ENCODE measurements at regions not wholly inside any gene's neighbourhood (a gene's known extent, or its start where the extent isn't known, plus 50 kb on each side); places are given as distances from the start of the nearest gene placed in this dataset.

GRCh38 chr4:107314156-107314555 lies 278.0 kb upstream of the DKK2 start:
- H3K4me1 ChIP-seq (ENCODE audit: control insufficient read depth, insufficient read depth, low read length), result peaks cover 9% of the 10 kb centered on the region
- H3K36me3 ChIP-seq (ENCODE audit: control insufficient read depth, insufficient read depth, low read length, severe bottlenecking), result no peaks in the 10 kb centered on the region

GRCh38 chr4:107312366-107312765 lies 276.3 kb upstream of the DKK2 start:
- no peaks in the 10 kb centered on the region for H3K9me3 ChIP-seq (ENCODE audit: control insufficient read depth, low read length)
- no peak overlapping the region for H3K4me3 ChIP-seq (ENCODE audit: low read length)
- H3K4me1 ChIP-seq (ENCODE audit: control insufficient read depth, insufficient read depth, low read length), result peaks cover under 1% of the 10 kb centered on the region
- H3K9ac ChIP-seq (ENCODE audit: low read length), result no peak overlapping the region
- peak; percentile 41 for DNase-seq (ENCODE audit: low read depth)
- H3K27me3 ChIP-seq (replicated peaks; ENCODE audit: control insufficient read depth, insufficient read depth, low read length), result no peaks in the 10 kb centered on the region
- no peaks in the 10 kb centered on the region for H3K36me3 ChIP-seq (ENCODE audit: control insufficient read depth, insufficient read depth, low read length, severe bottlenecking)

More at GRCh38 chr4:107314156-107314555, 278.0 kb upstream of the DKK2 start:
- DNase-seq (ENCODE audit: low read depth), result no peak
- H3K4me3 ChIP-seq (ENCODE audit: low read length), result no peak overlapping the region
- H3K9ac ChIP-seq (ENCODE audit: low read length), result no peak overlapping the region
- no peaks in the 10 kb centered on the region for H3K27me3 ChIP-seq (replicated peaks; ENCODE audit: control insufficient read depth, insufficient read depth, low read length)
- H3K9me3 ChIP-seq (ENCODE audit: control insufficient read depth, low read length), result no peaks in the 10 kb centered on the region

- no peak overlapping the region for H3K4me3 ChIP-seq (ENCODE audit: low read length)
- H3K9me3 ChIP-seq (ENCODE audit: control insufficient read depth, low read length), result no peaks in the 10 kb centered on the region
- no peaks in the 10 kb centered on the region for H3K27me3 ChIP-seq (replicated peaks; ENCODE audit: control insufficient read depth, insufficient read depth, low read length)
- no peak for DNase-seq (ENCODE audit: low read depth)
- no peaks in the 10 kb centered on the region for H3K4me1 ChIP-seq (ENCODE audit: control insufficient read depth, insufficient read depth, low read length)
- H3K36me3 ChIP-seq (ENCODE audit: control insufficient read depth, insufficient read depth, low read length, severe bottlenecking), result no peaks in the 10 kb centered on the region
- H3K9ac ChIP-seq (ENCODE audit: low read length), result no peak overlapping the region
Observed at GRCh38 chr4:107304699-107305286, 268.7 kb upstream of the DKK2 start.

- Histone ChIP-seq H3K27me3 (replicated peaks; ENCODE audit: control insufficient read depth, insufficient read depth, low read length) (no peaks in the 10 kb centered on the region), H3K9ac (ENCODE audit: low read length) (no peak overlapping the region), H3K4me1 (ENCODE audit: control insufficient read depth, insufficient read depth, low read length) (no peaks in the 10 kb centered on the region), H3K36me3 (ENCODE audit: control insufficient read depth, insufficient read depth, low read length, severe bottlenecking) (no peaks in the 10 kb centered on the region), H3K4me3 (ENCODE audit: low read length) (no peak overlapping the region), H3K9me3 (ENCODE audit: control insufficient read depth, low read length) (peaks cover 8% of the 10 kb centered on the region)
- DNase-seq (ENCODE audit: low read depth), result no peak
Observed at GRCh38 chr4:107299646-107300045, 263.5 kb upstream of the DKK2 start.

GRCh38 chr4:107292979-107293378 lies 256.9 kb upstream of the DKK2 start:
- Histone ChIP-seq H3K4me3 (ENCODE audit: low read length) (no peak overlapping the region), H3K9ac (ENCODE audit: low read length) (no peak overlapping the region), H3K4me1 (ENCODE audit: control insufficient read depth, insufficient read depth, low read length) (no peaks in the 10 kb centered on the region), H3K36me3 (ENCODE audit: control insufficient read depth, insufficient read depth, low read length, severe bottlenecking) (no peaks in the 10 kb centered on the region), H3K9me3 (ENCODE audit: control insufficient read depth, low read length) (peaks cover 8% of the 10 kb centered on the region), H3K27me3 (replicated peaks; ENCODE audit: control insufficient read depth, insufficient read depth, low read length) (no peaks in the 10 kb centered on the region)
- no peak for DNase-seq (ENCODE audit: low read depth)

- Histone ChIP-seq H3K36me3 (ENCODE audit: control insufficient read depth, insufficient read depth, low read length, severe bottlenecking) (no peaks in the 10 kb centered on the region), H3K9ac (ENCODE audit: low read length) (no peak overlapping the region), H3K9me3 (ENCODE audit: control insufficient read depth, low read length) (no peaks in the 10 kb centered on the region), H3K4me3 (ENCODE audit: low read length) (no peak overlapping the region), H3K27me3 (replicated peaks; ENCODE audit: control insufficient read depth, insufficient read depth, low read length) (no peaks in the 10 kb centered on the region), H3K4me1 (ENCODE audit: control insufficient read depth, insufficient read depth, low read length) (peaks cover 17% of the 10 kb centered on the region)
- peak; percentile 93 for DNase-seq (ENCODE audit: low read depth)
Observed at GRCh38 chr4:107283587-107284559, 247.8 kb upstream of the DKK2 start.

- H3K36me3 ChIP-seq (ENCODE audit: control insufficient read depth, insufficient read depth, low read length, severe bottlenecking), result no peaks in the 10 kb centered on the region
- H3K27me3 ChIP-seq (replicated peaks; ENCODE audit: control insufficient read depth, insufficient read depth, low read length), result no peaks in the 10 kb centered on the region
- no peaks in the 10 kb centered on the region for H3K9me3 ChIP-seq (ENCODE audit: control insufficient read depth, low read length)
- DNase-seq (ENCODE audit: low read depth), result peak; percentile 75
- no peak overlapping the region for H3K9ac ChIP-seq (ENCODE audit: low read length)
- no peak overlapping the region for H3K4me3 ChIP-seq (ENCODE audit: low read length)
- H3K4me1 ChIP-seq (ENCODE audit: control insufficient read depth, insufficient read depth, low read length), result peaks cover 17% of the 10 kb centered on the region
Observed at GRCh38 chr4:107279733-107280132, 243.6 kb upstream of the DKK2 start.

- Histone ChIP-seq H3K9me3 (ENCODE audit: control insufficient read depth, low read length) (no peaks in the 10 kb centered on the region), H3K4me1 (ENCODE audit: control insufficient read depth, insufficient read depth, low read length) (peaks cover 15% of the 10 kb centered on the region), H3K27me3 (replicated peaks; ENCODE audit: control insufficient read depth, insufficient read depth, low read length) (no peaks in the 10 kb centered on the region), H3K9ac (ENCODE audit: low read length) (no peak overlapping the region), H3K36me3 (ENCODE audit: control insufficient read depth, insufficient read depth, low read length, severe bottlenecking) (no peaks in the 10 kb centered on the region), H3K4me3 (ENCODE audit: low read length) (no peak overlapping the region)
- peak; percentile 55 for DNase-seq (ENCODE audit: low read depth)
Observed at GRCh38 chr4:107278791-107279483, 242.8 kb upstream of the DKK2 start.

- Histone ChIP-seq H3K9me3 (ENCODE audit: control insufficient read depth, low read length) (no peaks in the 10 kb centered on the region), H3K36me3 (ENCODE audit: control insufficient read depth, insufficient read depth, low read length, severe bottlenecking) (no peaks in the 10 kb centered on the region)
- DNase-seq (ENCODE audit: low read depth), result peak; percentile 54
Observed at GRCh38 chr4:107276052-107276451, 239.9 kb upstream of the DKK2 start.

GRCh38 chr4:107275225-107275624 lies 239.1 kb upstream of the DKK2 start:
- Histone ChIP-seq H3K4me1 (ENCODE audit: control insufficient read depth, insufficient read depth, low read length) (peaks cover 9% of the 10 kb centered on the region), H3K4me3 (ENCODE audit: low read length) (no peak overlapping the region), H3K36me3 (ENCODE audit: control insufficient read depth, insufficient read depth, low read length, severe bottlenecking) (no peaks in the 10 kb centered on the region), H3K9me3 (ENCODE audit: control insufficient read depth, low read length) (no peaks in the 10 kb centered on the region), H3K27me3 (replicated peaks; ENCODE audit: control insufficient read depth, insufficient read depth, low read length) (no peaks in the 10 kb centered on the region), H3K9ac (ENCODE audit: low read length) (no peak overlapping the region)
- no peak for DNase-seq (ENCODE audit: low read depth)

More at GRCh38 chr4:107276052-107276451, 239.9 kb upstream of the DKK2 start:
- H3K4me1 ChIP-seq (ENCODE audit: control insufficient read depth, insufficient read depth, low read length), result peaks cover 9% of the 10 kb centered on the region
- no peak overlapping the region for H3K4me3 ChIP-seq (ENCODE audit: low read length)
- no peak overlapping the region for H3K9ac ChIP-seq (ENCODE audit: low read length)
- H3K27me3 ChIP-seq (replicated peaks; ENCODE audit: control insufficient read depth, insufficient read depth, low read length), result no peaks in the 10 kb centered on the region

GRCh38 chr4:107270614-107271013 lies 234.5 kb upstream of the DKK2 start:
- no peaks in the 10 kb centered on the region for H3K4me1 ChIP-seq (ENCODE audit: control insufficient read depth, insufficient read depth, low read length)
- peaks cover 8% of the 10 kb centered on the region for H3K9me3 ChIP-seq (ENCODE audit: control insufficient read depth, low read length)
- no peak overlapping the region for H3K9ac ChIP-seq (ENCODE audit: low read length)
- H3K4me3 ChIP-seq (ENCODE audit: low read length), result no peak overlapping the region
- no peaks in the 10 kb centered on the region for H3K36me3 ChIP-seq (ENCODE audit: control insufficient read depth, insufficient read depth, low read length, severe bottlenecking)
- DNase-seq (ENCODE audit: low read depth), result no peak
- no peaks in the 10 kb centered on the region for H3K27me3 ChIP-seq (replicated peaks; ENCODE audit: control insufficient read depth, insufficient read depth, low read length)
